RKO (cell line): ENCODE measurements at regions not wholly inside any gene's neighbourhood (a gene's known extent, or its start where the extent isn't known, plus 50 kb on each side); places are given as distances from the start of the nearest gene placed in this dataset.
"Not testable (repeated sequence)": the region's sequence is repeated elsewhere in the genome, so short reads cannot be mapped to it uniquely, and the experiment has no call there.

Source experiments
- DNase-seq: peaks from one replicate; pipeline ENCODE4 v3.0.0-alpha.2; 2016; ENCODE audit warnings: low spot score

- no peak for DNase-seq
These were observed 279.6 kb upstream of the CADM2 start for GRCh38 chr3:84679211-84679610.

- DNase-seq = no peak
These were observed 278.1 kb upstream of the CADM2 start for GRCh38 chr3:84680700-84681099.

GRCh38 chr3:84683493-84683892 lies 275.3 kb upstream of the CADM2 start:
- DNase-seq = no peak

- no peak for DNase-seq
These were observed 273.3 kb upstream of the CADM2 start for GRCh38 chr3:84685467-84685866.

- DNase-seq = peak; percentile 22
These were observed 266.5 kb upstream of the CADM2 start for GRCh38 chr3:84692261-84692660.

GRCh38 chr3:84710288-84710687 lies 248.5 kb upstream of the CADM2 start:
- not testable (repeated sequence) for DNase-seq

- no peak for DNase-seq
These were observed 240.9 kb upstream of the CADM2 start for GRCh38 chr3:84717894-84718293.

- peak; percentile 95 for DNase-seq
These were observed 233.9 kb upstream of the CADM2 start for GRCh38 chr3:84724877-84725276.

- DNase-seq = no peak
These were observed 231.2 kb upstream of the CADM2 start for GRCh38 chr3:84727616-84728015.

- not testable (repeated sequence) for DNase-seq
These were observed 224.1 kb upstream of the CADM2 start for GRCh38 chr3:84734731-84735130.

- DNase-seq = no peak
These were observed 220.7 kb upstream of the CADM2 start for GRCh38 chr3:84738086-84738485.

- DNase-seq = no peak
These were observed 215.8 kb upstream of the CADM2 start for GRCh38 chr3:84742915-84743425.

GRCh38 chr3:84744130-84744529 lies 214.7 kb upstream of the CADM2 start:
- DNase-seq = no peak

GRCh38 chr3:84755860-84756259 lies 202.9 kb upstream of the CADM2 start:
- no peak for DNase-seq

- no peak for DNase-seq
These were observed 199.4 kb upstream of the CADM2 start for GRCh38 chr3:84759361-84759760.

- no peak for DNase-seq
These were observed 185.9 kb upstream of the CADM2 start for GRCh38 chr3:84772841-84773240.

GRCh38 chr3:84783281-84783680 lies 175.5 kb upstream of the CADM2 start:
- DNase-seq = no peak

- DNase-seq = no peak
These were observed 168.8 kb upstream of the CADM2 start for GRCh38 chr3:84789961-84790360.

- no peak for DNase-seq
These were observed 151.8 kb upstream of the CADM2 start for GRCh38 chr3:84806958-84807357.

GRCh38 chr3:84820126-84820525 lies 138.7 kb upstream of the CADM2 start:
- no peak for DNase-seq

GRCh38 chr3:84820906-84821305 lies 137.9 kb upstream of the CADM2 start:
- DNase-seq = no peak

- DNase-seq = no peak
These were observed 133.0 kb upstream of the CADM2 start for GRCh38 chr3:84825817-84826216.

GRCh38 chr3:84830476-84830875 lies 128.3 kb upstream of the CADM2 start:
- DNase-seq = no peak

GRCh38 chr3:84835366-84835765 lies 123.4 kb upstream of the CADM2 start:
- DNase-seq = no peak

GRCh38 chr3:84836961-84837360 lies 121.8 kb upstream of the CADM2 start:
- DNase-seq = no peak
